WTC11 (cell line): ENCODE measurements at regions not wholly inside any gene's neighbourhood (a gene's known extent, or its start where the extent isn't known, plus 50 kb on each side); places are given as distances from the start of the nearest gene placed in this dataset.

Source experiments
- ATAC-seq: fragments of 200-7000 bp; cut with Tn5 transposase; 2 replicates; pipeline ENCODE4 v1.10.0; 2021; ENCODE audit warnings: mild to moderate bottlenecking, moderate library complexity
- CTCF ChIA-PET: fragments of 300-600 bp; sonication (Branson Sonifier 250); formaldehyde crosslinking; loops from one replicate; lab custom pipeline; 2021; ENCODE audit warnings: antibody characterized with exemption; lab: Charles Lee
- POLR2A ChIA-PET: fragments of 350-600 bp; sonication (Branson Sonifier 250); formaldehyde crosslinking; loops from one replicate; lab custom pipeline; 2021; ENCODE audit warnings: antibody characterized with exemption; lab: Charles Lee
- DNase-seq: peaks from one replicate; pipeline ENCODE4 v3.0.0; 2021; ENCODE audit warnings: low spot score
- H3K27ac Mint-ChIP-seq: 2 replicates; pipeline ENCODE4 v1.8.0; 2021; ENCODE audit warnings: mixed read lengths
- H3K27me3 Mint-ChIP-seq: 2 replicates; pipeline ENCODE4 v1.8.0; 2021; ENCODE audit warnings: low read depth, mild to moderate bottlenecking, moderate library complexity, mixed read lengths
- H3K36me3 Mint-ChIP-seq: 2 replicates; pipeline ENCODE4 v1.8.0; 2021; ENCODE audit warnings: mixed read lengths
- H3K4me1 Mint-ChIP-seq: 2 replicates; pipeline ENCODE4 v1.8.0; 2022; ENCODE audit warnings: mixed read lengths
- H3K4me3 Mint-ChIP-seq: 2 replicates; pipeline ENCODE4 v1.8.0; 2021; ENCODE audit warnings: mild to moderate bottlenecking, moderate library complexity, mixed read lengths
- H3K9me3 Mint-ChIP-seq: 2 replicates; pipeline ENCODE4 v1.8.0; 2021; ENCODE audit warnings: mixed read lengths
- ATF1 ChIP-seq: sonication (generic); formaldehyde crosslinking; IDR thresholded peaks from 2 replicates; pipeline ENCODE4 v1.8.1; 2023; ENCODE audit warnings: mild to moderate bottlenecking, moderate library complexity, missing genetic modification reagents
- E2F5 ChIP-seq: sonication (generic); formaldehyde crosslinking; IDR thresholded peaks from 2 replicates; pipeline ENCODE4 v1.8.1; 2022; ENCODE audit warnings: mild to moderate bottlenecking, moderate library complexity, missing genetic modification reagents
- ELF4 ChIP-seq: sonication (generic); formaldehyde crosslinking; IDR thresholded peaks from 2 replicates; pipeline ENCODE4 v1.8.1; 2022; ENCODE audit warnings: low read depth, mild to moderate bottlenecking, moderate library complexity, missing genetic modification reagents
- GTF2I ChIP-seq: fragments of 250-450 bp; sonication (Bioruptor Pico); conservative IDR thresholded peaks from 2 replicates; pipeline ENCODE4 v1.4.0; 2021; ENCODE audit warnings: mild to moderate bottlenecking
- HMGXB4 ChIP-seq: sonication (generic); formaldehyde crosslinking; IDR thresholded peaks from 2 replicates; pipeline ENCODE4 v1.8.1; 2023; ENCODE audit warnings: mild to moderate bottlenecking, moderate library complexity, missing genetic modification reagents
- MAX ChIP-seq: sonication (generic); formaldehyde crosslinking; IDR thresholded peaks from 2 replicates; pipeline ENCODE4 v1.8.0; 2022; ENCODE audit warnings: mild to moderate bottlenecking, missing genetic modification reagents
- MXD4 ChIP-seq: fragments of 250-450 bp; sonication (Bioruptor Pico); IDR thresholded peaks from 2 replicates; pipeline ENCODE4 v1.8.0; 2021; ENCODE audit warnings: mild to moderate bottlenecking, moderate library complexity, borderline replicate concordance
- MYBL2 ChIP-seq: sonication (generic); formaldehyde crosslinking; IDR thresholded peaks from 2 replicates; pipeline ENCODE4 v1.8.1; 2023; ENCODE audit warnings: mild to moderate bottlenecking, moderate library complexity, missing genetic modification reagents
- NR3C1 ChIP-seq: sonication (generic); formaldehyde crosslinking; conservative IDR thresholded peaks from 2 replicates; pipeline ENCODE4 v1.8.1; 2023; ENCODE audit warnings: low read depth, mild to moderate bottlenecking, missing genetic modification reagents
- OVOL2 ChIP-seq: fragments of 250-450 bp; sonication (Bioruptor Pico); IDR thresholded peaks from 2 replicates; pipeline ENCODE4 v1.9.0; 2021; ENCODE audit warnings: mild to moderate bottlenecking, borderline replicate concordance
- ZBTB21 ChIP-seq: sonication (generic); formaldehyde crosslinking; IDR thresholded peaks from 2 replicates; pipeline ENCODE4 v1.8.1; 2023; ENCODE audit warnings: mild to moderate bottlenecking, missing genetic modification reagents, borderline replicate concordance
- ZNF219 ChIP-seq: sonication (generic); formaldehyde crosslinking; IDR thresholded peaks from 2 replicates; pipeline ENCODE4 v1.8.0; 2023; ENCODE audit warnings: missing genetic modification reagents, mild to moderate bottlenecking, borderline replicate concordance
- ZNF423 ChIP-seq: fragments of 250-450 bp; sonication (Bioruptor Pico); IDR thresholded peaks from 2 replicates; pipeline ENCODE4 v2.1.2; 2022; ENCODE audit warnings: mild to moderate bottlenecking, moderate library complexity
- TF ChIP-seq, protein P1 (sequence below): sonication (generic); formaldehyde crosslinking; conservative IDR thresholded peaks from 2 replicates; pipeline ENCODE4 v1.8.1; 2022; ENCODE audit warnings: mild to moderate bottlenecking, missing genetic modification reagents
- TF ChIP-seq, protein P2 (sequence below): sonication (generic); formaldehyde crosslinking; IDR thresholded peaks from 2 replicates; pipeline ENCODE4 v1.8.0; 2023; ENCODE audit warnings: missing genetic modification reagents
- TF ChIP-seq, protein P3 (sequence below): sonication (generic); formaldehyde crosslinking; conservative IDR thresholded peaks from 2 replicates; pipeline ENCODE4 v1.8.1; 2023; ENCODE audit warnings: mild to moderate bottlenecking, low read depth, missing genetic modification reagents, moderate library complexity
- TF ChIP-seq, protein P4 (sequence below): sonication (generic); formaldehyde crosslinking; IDR thresholded peaks from 2 replicates; pipeline ENCODE4 v1.8.1; 2023; ENCODE audit warnings: mild to moderate bottlenecking, missing genetic modification reagents, borderline replicate concordance

DNA sequence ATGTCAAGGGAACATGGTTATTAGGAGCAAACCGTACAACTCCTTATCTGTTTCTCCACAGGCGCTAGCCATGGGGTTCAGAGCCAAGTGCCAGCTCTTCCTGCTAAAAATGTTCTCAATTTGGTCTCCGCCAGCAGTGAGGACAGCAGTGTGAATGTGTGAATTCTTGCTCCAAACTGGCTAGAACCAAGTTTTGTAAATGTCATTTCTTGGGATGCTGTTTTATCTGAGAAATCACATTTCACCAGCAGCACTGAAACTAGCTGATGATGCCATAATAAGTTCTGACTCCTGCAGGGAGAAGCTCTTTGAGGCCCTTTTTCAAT lies 140.6 kb upstream of the LGALSL start (continued):
- TF ChIP-seq, protein P1, sequence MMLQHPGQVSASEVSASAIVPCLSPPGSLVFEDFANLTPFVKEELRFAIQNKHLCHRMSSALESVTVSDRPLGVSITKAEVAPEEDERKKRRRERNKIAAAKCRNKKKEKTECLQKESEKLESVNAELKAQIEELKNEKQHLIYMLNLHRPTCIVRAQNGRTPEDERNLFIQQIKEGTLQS (CRISPR knock-in tag): no peak
- no peak for TF ChIP-seq MAX

DNA sequence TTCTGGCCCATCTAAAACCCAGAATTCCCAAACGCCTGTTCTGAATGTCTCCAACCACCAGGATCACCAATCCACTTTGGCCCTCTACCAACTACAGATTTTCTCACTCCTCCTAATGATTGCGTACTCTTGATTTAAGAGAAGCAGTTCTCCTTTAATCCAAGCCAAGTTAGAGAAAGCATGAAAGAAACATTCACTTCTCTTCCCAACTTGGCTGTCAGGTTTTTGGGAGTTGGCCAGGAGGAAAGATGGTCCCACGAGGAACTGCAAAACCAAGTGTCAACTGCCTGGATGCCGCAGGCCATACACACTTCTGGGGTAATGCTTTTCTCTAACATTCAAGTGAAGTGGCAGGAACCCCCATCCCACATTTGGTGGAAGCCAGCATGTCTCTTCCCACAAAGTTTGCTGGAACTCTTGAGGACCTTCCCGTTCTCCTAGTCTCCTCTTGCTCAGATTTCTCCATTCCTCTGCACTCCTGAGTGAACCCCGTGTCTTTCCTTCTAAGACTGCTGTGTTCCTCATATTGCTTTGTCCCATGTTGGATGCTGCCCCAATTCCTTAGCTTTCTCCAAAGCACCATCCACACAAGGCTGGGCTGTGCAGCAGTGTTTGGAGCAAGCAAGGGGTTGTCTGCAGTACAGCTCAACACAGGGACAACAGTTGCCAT lies 138.5 kb upstream of the LGALSL start:
- H3K4me1 Mint-ChIP-seq: peaks cover 27% of the 10 kb centered on the region
- TF ChIP-seq, protein P2, sequence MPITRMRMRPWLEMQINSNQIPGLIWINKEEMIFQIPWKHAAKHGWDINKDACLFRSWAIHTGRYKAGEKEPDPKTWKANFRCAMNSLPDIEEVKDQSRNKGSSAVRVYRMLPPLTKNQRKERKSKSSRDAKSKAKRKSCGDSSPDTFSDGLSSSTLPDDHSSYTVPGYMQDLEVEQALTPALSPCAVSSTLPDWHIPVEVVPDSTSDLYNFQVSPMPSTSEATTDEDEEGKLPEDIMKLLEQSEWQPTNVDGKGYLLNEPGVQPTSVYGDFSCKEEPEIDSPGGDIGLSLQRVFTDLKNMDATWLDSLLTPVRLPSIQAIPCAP (CRISPR knock-in tag): no peak
- TF ChIP-seq MYBL2 (no peak), MXD4 (CRISPR knock-in tag) (no peak), ZBTB21 (CRISPR knock-in tag) (no peak), ZNF219 (CRISPR knock-in tag) (no peak), HMGXB4 (no peak), GTF2I (CRISPR knock-in tag) (no peak), NR3C1 (no peak)
- TF ChIP-seq, all 79 proteins: peak for 0
- CTCF ChIA-PET: interaction anchor here (1.1 kb wide), 1 partner anchor 16 kb away, joined by 5 read pairs; no protein-coding TSS in a partner anchor
- DNase-seq (no peak), ATAC-seq (no peak)
- Mint-ChIP-seq H3K36me3 (0 out of 2 replicates have a peak, but pooled peaks cover under 1% of the 10 kb centered on the region), H3K27me3 (peaks cover 10% of the 10 kb centered on the region), H3K27ac (no peak overlapping the region), H3K4me3 (no peak overlapping the region), H3K9me3 (peaks cover 9% of the 10 kb centered on the region)
- POLR2A ChIA-PET: interaction anchor here (0.6 kb wide), 1 partner anchor 184 kb away, joined by 4 read pairs; no protein-coding TSS in a partner anchor

- ATAC-seq (no peak), DNase-seq (no peak)
- ChIA-PET POLR2A (no interaction called here), CTCF (interaction anchor here (1.6 to 2.1 kb wide), 2 partner anchors 10 to 13 kb away, joined by 6 to 10 read pairs; no protein-coding TSS in a partner anchor)
- no peak overlapping the region for H3K4me3 Mint-ChIP-seq
- peaks cover 11% of the 10 kb centered on the region for H3K36me3 Mint-ChIP-seq
- H3K9me3 Mint-ChIP-seq: peaks cover 20% of the 10 kb centered on the region
- peaks cover 12% of the 10 kb centered on the region for H3K4me1 Mint-ChIP-seq
- peaks cover 10% of the 10 kb centered on the region for H3K27me3 Mint-ChIP-seq
- H3K27ac Mint-ChIP-seq: no peak overlapping the region
- TF ChIP-seq E2F5 (CRISPR knock-in tag) (no peak), ELF4 (no peak), ATF1 (CRISPR knock-in tag) (no peak), ZNF423 (CRISPR knock-in tag) (no peak), OVOL2 (CRISPR knock-in tag) (no peak)
- TF ChIP-seq, protein P3, sequence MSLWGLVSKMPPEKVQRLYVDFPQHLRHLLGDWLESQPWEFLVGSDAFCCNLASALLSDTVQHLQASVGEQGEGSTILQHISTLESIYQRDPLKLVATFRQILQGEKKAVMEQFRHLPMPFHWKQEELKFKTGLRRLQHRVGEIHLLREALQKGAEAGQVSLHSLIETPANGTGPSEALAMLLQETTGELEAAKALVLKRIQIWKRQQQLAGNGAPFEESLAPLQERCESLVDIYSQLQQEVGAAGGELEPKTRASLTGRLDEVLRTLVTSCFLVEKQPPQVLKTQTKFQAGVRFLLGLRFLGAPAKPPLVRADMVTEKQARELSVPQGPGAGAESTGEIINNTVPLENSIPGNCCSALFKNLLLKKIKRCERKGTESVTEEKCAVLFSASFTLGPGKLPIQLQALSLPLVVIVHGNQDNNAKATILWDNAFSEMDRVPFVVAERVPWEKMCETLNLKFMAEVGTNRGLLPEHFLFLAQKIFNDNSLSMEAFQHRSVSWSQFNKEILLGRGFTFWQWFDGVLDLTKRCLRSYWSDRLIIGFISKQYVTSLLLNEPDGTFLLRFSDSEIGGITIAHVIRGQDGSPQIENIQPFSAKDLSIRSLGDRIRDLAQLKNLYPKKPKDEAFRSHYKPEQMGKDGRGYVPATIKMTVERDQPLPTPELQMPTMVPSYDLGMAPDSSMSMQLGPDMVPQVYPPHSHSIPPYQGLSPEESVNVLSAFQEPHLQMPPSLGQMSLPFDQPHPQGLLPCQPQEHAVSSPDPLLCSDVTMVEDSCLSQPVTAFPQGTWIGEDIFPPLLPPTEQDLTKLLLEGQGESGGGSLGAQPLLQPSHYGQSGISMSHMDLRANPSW (CRISPR knock-in tag): no peak
- TF ChIP-seq, protein P4, sequence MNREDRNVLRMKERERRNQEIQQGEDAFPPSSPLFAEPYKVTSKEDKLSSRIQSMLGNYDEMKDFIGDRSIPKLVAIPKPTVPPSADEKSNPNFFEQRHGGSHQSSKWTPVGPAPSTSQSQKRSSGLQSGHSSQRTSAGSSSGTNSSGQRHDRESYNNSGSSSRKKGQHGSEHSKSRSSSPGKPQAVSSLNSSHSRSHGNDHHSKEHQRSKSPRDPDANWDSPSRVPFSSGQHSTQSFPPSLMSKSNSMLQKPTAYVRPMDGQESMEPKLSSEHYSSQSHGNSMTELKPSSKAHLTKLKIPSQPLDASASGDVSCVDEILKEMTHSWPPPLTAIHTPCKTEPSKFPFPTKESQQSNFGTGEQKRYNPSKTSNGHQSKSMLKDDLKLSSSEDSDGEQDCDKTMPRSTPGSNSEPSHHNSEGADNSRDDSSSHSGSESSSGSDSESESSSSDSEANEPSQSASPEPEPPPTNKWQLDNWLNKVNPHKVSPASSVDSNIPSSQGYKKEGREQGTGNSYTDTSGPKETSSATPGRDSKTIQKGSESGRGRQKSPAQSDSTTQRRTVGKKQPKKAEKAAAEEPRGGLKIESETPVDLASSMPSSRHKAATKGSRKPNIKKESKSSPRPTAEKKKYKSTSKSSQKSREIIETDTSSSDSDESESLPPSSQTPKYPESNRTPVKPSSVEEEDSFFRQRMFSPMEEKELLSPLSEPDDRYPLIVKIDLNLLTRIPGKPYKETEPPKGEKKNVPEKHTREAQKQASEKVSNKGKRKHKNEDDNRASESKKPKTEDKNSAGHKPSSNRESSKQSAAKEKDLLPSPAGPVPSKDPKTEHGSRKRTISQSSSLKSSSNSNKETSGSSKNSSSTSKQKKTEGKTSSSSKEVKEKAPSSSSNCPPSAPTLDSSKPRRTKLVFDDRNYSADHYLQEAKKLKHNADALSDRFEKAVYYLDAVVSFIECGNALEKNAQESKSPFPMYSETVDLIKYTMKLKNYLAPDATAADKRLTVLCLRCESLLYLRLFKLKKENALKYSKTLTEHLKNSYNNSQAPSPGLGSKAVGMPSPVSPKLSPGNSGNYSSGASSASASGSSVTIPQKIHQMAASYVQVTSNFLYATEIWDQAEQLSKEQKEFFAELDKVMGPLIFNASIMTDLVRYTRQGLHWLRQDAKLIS: no peak
These were observed 136.1 kb upstream of the LGALSL start for GRCh38 chr2:64317707-64318475.
